Heart left ventricle (tissue), 13 donors: ENCODE measurements at regions not wholly inside any gene's neighbourhood (a gene's known extent, or its start where the extent isn't known, plus 50 kb on each side); places are given as distances from the start of the nearest gene placed in this dataset.

ENCODE experiments used
- CTCF ChIP-seq, 12 donors: fragments of 200-600 bp; sonication (generic) in 4 of 12; IDR thresholded peaks; one replicate each; pipeline versions ENCODE4 v1.5.0 to v1.8.0; 2018 to 2022; ENCODE audit warnings: antibody characterized with exemption in 12 of 12, mild to moderate bottlenecking in 5 of 12
- POLR2A ChIP-seq, 2 donors: fragments of 450-650 bp; IDR thresholded peaks; one replicate each; pipeline ENCODE4 v1.6.1; 2017; ENCODE audit warnings: antibody characterized with exemption in 2 of 2, mild to moderate bottlenecking in 2 of 2, moderate library complexity in 2 of 2
- donor health status: ischemic (EF 13 %, LVEDD 7.1; RV severe dilation, severe dysfunction).
- donor health status: DM: no; HTN: yes; CAD: no.
- donor health status: DM: no; HTN: no; CAD: no.
- donor health status: ischemic (EF 25% LVEDD 6.9; RV normal size, moderate dysfunction).
- donor health status: ischemic (EF 25% LVEDD 5.7; RV mildly dilated, moderate dysfunction).
- donor health status: ischemic (EF 35%, LVEDD 5.7; RV mildly dilated, moderate dysfunction).
- donor health status: nonischemic (EF 11% LVEDD 7.7; RV severe dilation, severe dysfunction).
- donor health status: DM: yes; HTN: yes; CAD: no.
- donor health status: PGD.
- donor health status: ischemic (EF 29% LVEDD 5.4; RV normal size, mild dysfunction).
- donor health status: nonischemic (EF 23%, LVEDD 6.1; RV moderate dilation, normal function).

- no peak for TF ChIP-seq POLR2A (IDR thresholded peaks at IDR 0.05)
- TF ChIP-seq CTCF (IDR thresholded peaks at IDR 0.05), result no peak
Observed at GRCh38 chrX:6961286-6962005, 186.1 kb upstream of the STS start.
